OCI-LY3 (cell line): ENCODE measurements at regions not wholly inside any gene's neighbourhood (a gene's known extent, or its start where the extent isn't known, plus 50 kb on each side); places are given as distances from the start of the nearest gene placed in this dataset.

Experiments
- H2AFZ ChIP-seq: fragments of 200-600, 300-600 bp; shearing (Covaris generic); 2 replicates; pipeline ENCODE4 v1.6.0; 2014; ENCODE audit warnings: antibody characterized with exemption, low read depth, low read length
- H3K27ac ChIP-seq: fragments of 200-600, 300-600 bp; sonication (generic); 2 replicates; pipeline ENCODE4 v1.5.1; 2014; ENCODE audit warnings: mild to moderate bottlenecking, low read length, moderate library complexity, mixed read lengths
- H3K27me3 ChIP-seq: fragments of 200-600, 300-600 bp; sonication (generic); 2 replicates; pipeline ENCODE4 v1.6.1; 2014; ENCODE audit warnings: low read depth, low read length, mixed read lengths
- H3K36me3 ChIP-seq: fragments of 200-600, 300-600 bp; sonication (generic); replicated peaks from 2 replicates; pipeline ENCODE3; 2014; ENCODE audit warnings: low read depth, low read length, mixed read lengths
- H3K4me1 ChIP-seq: fragments of 300-600, 200-600 bp; sonication (generic); 2 replicates; pipeline ENCODE4 v1.6.1; 2014; ENCODE audit warnings: low read length, mixed read lengths
- H3K4me2 ChIP-seq: fragments of 200-600, 300-600 bp; sonication (generic); 2 replicates; pipeline ENCODE4 v1.6.1; 2014; ENCODE audit warnings: low read length, mixed read lengths
- H3K4me3 ChIP-seq: fragments of 300-600, 200-600 bp; sonication (generic); 2 replicates; pipeline ENCODE4 v1.5.1; 2014; ENCODE audit warnings: antibody characterized with exemption, mild to moderate bottlenecking, low read length, moderate library complexity
- H3K79me2 ChIP-seq: fragments of 300-600, 200-600 bp; shearing (Covaris generic); 2 replicates; pipeline ENCODE4 v1.6.1; 2014; ENCODE audit warnings: mild to moderate bottlenecking, low read length, mixed read lengths
- H3K9ac ChIP-seq: fragments of 300-600, 200-600 bp; shearing (Covaris generic); 2 replicates; pipeline ENCODE4 v1.6.0; 2014; ENCODE audit warnings: mild to moderate bottlenecking, low read length, moderate library complexity
- H3K9me3 ChIP-seq: fragments of 200-600, 300-600 bp; shearing (Covaris generic); 2 replicates; pipeline ENCODE4 v1.6.1; 2014; ENCODE audit warnings: low read length, mixed read lengths; ENCODE audit not compliant: insufficient read depth
- H4K20me1 ChIP-seq: fragments of 200-600, 300-600 bp; sonication (generic); 2 replicates; pipeline ENCODE4 v1.6.1; 2016; ENCODE audit warnings: low read length, mixed read lengths; ENCODE audit not compliant: insufficient read depth
- CTCF ChIP-seq: fragments of 200-600, 300-600 bp; sonication (generic); IDR thresholded peaks from 2 replicates; pipeline ENCODE4 v1.5.1; 2014; ENCODE audit warnings: antibody characterized with exemption, low read length, low read depth
- EZH2phosphoT487 ChIP-seq: fragments of 200-600 bp; shearing (Covaris generic); IDR thresholded peaks from 2 replicates; pipeline ENCODE4 v1.6.1; 2018; ENCODE audit warnings: antibody characterized with exemption, mixed run types, low read depth

- Histone ChIP-seq H3K9me3 (no peaks in the 10 kb centered on the region), H3K4me2 (no peak overlapping the region)
Measured at GRCh38 chr10:107474650-107475049, 310.1 kb upstream of the SORCS1 start.

DNA sequence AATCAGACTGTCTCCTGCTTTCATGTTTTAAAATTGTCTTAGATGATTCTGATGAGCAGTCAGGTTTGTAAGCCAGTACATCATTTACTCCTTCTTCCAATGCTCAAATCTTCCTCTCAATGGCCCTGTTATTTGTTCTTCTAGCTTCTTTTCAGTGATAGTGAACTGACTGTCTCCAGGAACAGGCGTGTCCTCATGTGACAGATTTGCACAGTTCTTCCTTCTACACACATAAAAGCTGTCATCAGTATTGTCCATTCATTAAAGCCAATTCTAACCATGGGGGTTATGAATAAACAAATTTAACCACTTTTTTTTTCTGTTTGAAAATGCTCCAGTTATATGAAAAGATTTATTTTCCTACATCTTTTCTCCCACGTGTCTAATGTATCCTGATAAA, 308.7 kb upstream of the SORCS1 start:
- H3K4me2 ChIP-seq, result no peak overlapping the region
- TF ChIP-seq EZH2phosphoT487 (no peak), CTCF (no peak)
- H3K4me1 ChIP-seq, result peaks cover 48% of the 10 kb centered on the region
- H3K9me3 ChIP-seq, result no peaks in the 10 kb centered on the region
- H3K9ac ChIP-seq, result no peak overlapping the region
- H3K36me3 ChIP-seq, result peaks cover under 1% of the 10 kb centered on the region
- H3K27me3 ChIP-seq, result no peaks in the 10 kb centered on the region
- H3K4me3 ChIP-seq, result no peak overlapping the region
- H2AFZ ChIP-seq, result no peak overlapping the region
- H3K27ac ChIP-seq, result no peak overlapping the region
- H4K20me1 ChIP-seq, result no peaks in the 10 kb centered on the region
- H3K79me2 ChIP-seq, result peaks cover 9% of the 10 kb centered on the region

More at GRCh38 chr10:107474650-107475049, 310.1 kb upstream of the SORCS1 start:
- peaks cover 14% of the 10 kb centered on the region for H3K36me3 ChIP-seq
- H3K79me2 ChIP-seq, result peaks cover 24% of the 10 kb centered on the region
- peaks cover 50% of the 10 kb centered on the region for H3K4me1 ChIP-seq
- TF ChIP-seq EZH2phosphoT487, result no peak
- no peak for TF ChIP-seq CTCF
- H3K9ac ChIP-seq, result no peak overlapping the region
- no peak overlapping the region for H2AFZ ChIP-seq
- no peak overlapping the region for H3K27ac ChIP-seq
- no peak overlapping the region for H3K4me3 ChIP-seq
- no peaks in the 10 kb centered on the region for H3K27me3 ChIP-seq
- H4K20me1 ChIP-seq, result no peaks in the 10 kb centered on the region

DNA sequence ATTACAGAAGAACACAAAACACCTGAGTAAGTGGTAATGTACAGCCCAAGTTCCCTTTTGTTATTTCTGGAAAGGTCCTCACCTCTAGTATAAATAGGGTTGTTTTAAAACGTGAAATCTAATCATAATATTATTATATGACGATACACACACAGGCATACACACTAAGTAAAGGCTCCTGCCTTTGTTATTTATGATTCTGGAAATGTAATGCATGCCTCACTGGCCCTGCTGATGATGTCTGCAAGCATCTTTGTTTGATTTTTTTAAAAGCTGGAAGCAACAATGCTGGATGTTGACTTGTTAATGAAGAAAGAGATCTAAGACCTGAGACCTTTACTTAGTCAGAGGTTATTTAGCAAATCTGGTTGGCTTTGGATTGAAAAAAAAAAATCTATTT, 307.4 kb upstream of the SORCS1 start:
- H3K9me3 ChIP-seq, result no peaks in the 10 kb centered on the region
- H3K9ac ChIP-seq, result no peak overlapping the region
- no peak overlapping the region for H2AFZ ChIP-seq
- no peaks in the 10 kb centered on the region for H3K36me3 ChIP-seq
- H3K27ac ChIP-seq, result no peak overlapping the region
- TF ChIP-seq CTCF (no peak), EZH2phosphoT487 (no peak)
- H3K4me2 ChIP-seq, result no peak overlapping the region
- H3K4me3 ChIP-seq, result no peak overlapping the region
- no peaks in the 10 kb centered on the region for H4K20me1 ChIP-seq
- H3K4me1 ChIP-seq, result peaks cover 35% of the 10 kb centered on the region
- H3K27me3 ChIP-seq, result no peaks in the 10 kb centered on the region
- no peaks in the 10 kb centered on the region for H3K79me2 ChIP-seq

DNA sequence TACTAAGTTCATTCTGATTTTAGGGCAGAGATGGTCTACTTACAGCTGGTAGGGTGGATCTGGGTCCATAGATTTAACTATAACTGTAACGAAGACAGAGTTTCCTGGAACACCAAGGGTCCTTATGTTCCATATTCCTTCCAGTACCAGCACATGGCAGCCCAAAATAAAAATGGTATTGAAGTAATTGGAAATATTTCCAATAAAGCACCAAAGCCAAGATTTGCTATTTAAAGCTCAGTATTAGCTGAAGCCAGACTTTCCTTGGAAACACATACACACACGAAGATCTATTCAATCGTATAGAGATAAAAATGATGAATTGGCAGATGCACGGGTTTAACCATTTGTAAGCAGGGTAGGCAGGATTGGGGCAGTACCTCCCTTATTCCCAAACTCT, 289.1 kb upstream of the SORCS1 start:
- no peaks in the 10 kb centered on the region for H4K20me1 ChIP-seq
- H3K79me2 ChIP-seq, result no peaks in the 10 kb centered on the region
- H3K9me3 ChIP-seq, result no peaks in the 10 kb centered on the region
- peaks cover 4% of the 10 kb centered on the region for H3K36me3 ChIP-seq
- H3K4me1 ChIP-seq, result peaks cover 36% of the 10 kb centered on the region
- H3K27me3 ChIP-seq, result no peaks in the 10 kb centered on the region
- H3K4me2 ChIP-seq, result no peak overlapping the region
- no peak overlapping the region for H3K9ac ChIP-seq
- no peak overlapping the region for H2AFZ ChIP-seq
- TF ChIP-seq CTCF (no peak), EZH2phosphoT487 (no peak)
- H3K4me3 ChIP-seq, result no peak overlapping the region
- no peak overlapping the region for H3K27ac ChIP-seq
